Trophoblast cell (in vitro differentiated cells and primary cell): ENCODE measurements at regions not wholly inside any gene's neighbourhood (a gene's known extent, or its start where the extent isn't known, plus 50 kb on each side); places are given as distances from the start of the nearest gene placed in this dataset.

ENCODE experiments used
- DNase-seq, 2 donors: peaks; one replicate each; pipeline ENCODE4 v3.0.0-alpha.2; 2016
- H2AFZ ChIP-seq: 2 replicates; pipeline ENCODE4 v1.6.1; 2013; ENCODE audit warnings: low read length, moderate library complexity, mild to moderate bottlenecking; ENCODE audit not compliant: insufficient read depth, poor library complexity
- H2AK5ac ChIP-seq: 2 replicates; pipeline ENCODE4 v1.6.1; 2013; ENCODE audit warnings: mild to moderate bottlenecking, low read length
- H2BK120ac ChIP-seq: 2 replicates; pipeline ENCODE4 v1.6.1; 2013; ENCODE audit warnings: low read length, mild to moderate bottlenecking, moderate library complexity; ENCODE audit not compliant: insufficient read depth, poor library complexity
- H2BK12ac ChIP-seq: 2 replicates; pipeline ENCODE4 v1.6.1; 2013; ENCODE audit warnings: mild to moderate bottlenecking, low read length, moderate library complexity
- H2BK5ac ChIP-seq: 2 replicates; pipeline ENCODE4 v1.6.1; 2013; ENCODE audit warnings: low read length, low read depth, moderate library complexity, mild to moderate bottlenecking; ENCODE audit not compliant: poor library complexity
- H3K14ac ChIP-seq: 2 replicates; pipeline ENCODE4 v1.6.1; 2013; ENCODE audit warnings: mild to moderate bottlenecking, low read length
- H3K18ac ChIP-seq: 2 replicates; pipeline ENCODE4 v1.6.1; 2013; ENCODE audit warnings: mild to moderate bottlenecking, low read length
- H3K23ac ChIP-seq: 2 replicates; pipeline ENCODE4 v1.6.1; 2013; ENCODE audit warnings: low read length
- H3K27ac ChIP-seq: 2 replicates; pipeline ENCODE4 v1.5.1; 2013; ENCODE audit warnings: low read depth, mild to moderate bottlenecking, inconsistent platforms, low read length, moderate library complexity
- H3K27me3 ChIP-seq: 2 replicates; pipeline ENCODE4 v1.6.1; 2013; ENCODE audit warnings: inconsistent platforms, mild to moderate bottlenecking, low read length, moderate library complexity; ENCODE audit not compliant: insufficient read depth
- H3K36me3 ChIP-seq, 2 experiments: 1 replicate in 1 of 2; 2 replicates in 1 of 2; pipeline ENCODE4 v1.6.1; 2013; ENCODE audit warnings: low read length in 2 of 2, mild to moderate bottlenecking in 2 of 2, moderate library complexity in 1 of 2; ENCODE audit not compliant: insufficient read depth in 2 of 2, control insufficient read depth in 1 of 2
- H3K4ac ChIP-seq: 2 replicates; pipeline ENCODE4 v1.6.1; 2013; ENCODE audit warnings: low read depth, mild to moderate bottlenecking, low read length, moderate library complexity
- H3K4me1 ChIP-seq, 2 experiments: 1 replicate in 1 of 2; 2 replicates in 1 of 2; pipeline ENCODE4 v1.6.1; 2013; ENCODE audit warnings: low read length in 2 of 2, mild to moderate bottlenecking in 2 of 2, moderate library complexity in 1 of 2; ENCODE audit not compliant: insufficient read depth in 2 of 2, control insufficient read depth in 1 of 2
- H3K4me2 ChIP-seq: 2 replicates; pipeline ENCODE4 v1.6.1; 2013; ENCODE audit warnings: inconsistent platforms, mild to moderate bottlenecking, low read length, moderate library complexity
- H3K4me3 ChIP-seq: 2 replicates; pipeline ENCODE4 v1.5.1; 2013; ENCODE audit warnings: mild to moderate bottlenecking, low read depth, low read length, inconsistent platforms
- H3K79me1 ChIP-seq: one replicate; pipeline ENCODE4 v1.6.1; 2013; ENCODE audit warnings: low read length
- H3K79me2 ChIP-seq: 2 replicates; pipeline ENCODE4 v1.6.1; 2013; ENCODE audit warnings: low read length, mild to moderate bottlenecking; ENCODE audit not compliant: control insufficient read depth, insufficient read depth, poor library complexity
- H3K9ac ChIP-seq: 2 replicates; pipeline ENCODE4 v1.6.1; 2013; ENCODE audit warnings: mild to moderate bottlenecking, low read length
- H3K9me3 ChIP-seq: 2 replicates; pipeline ENCODE4 v1.6.1; 2013; ENCODE audit warnings: low read depth, mild to moderate bottlenecking, control low read depth, inconsistent platforms, low read length; ENCODE audit not compliant: insufficient read depth
- H4K12ac ChIP-seq: 2 replicates; pipeline ENCODE4 v1.6.1; 2013; ENCODE audit warnings: low read depth, mild to moderate bottlenecking, low read length, moderate library complexity
- H4K8ac ChIP-seq: 2 replicates; pipeline ENCODE4 v1.6.1; 2013; ENCODE audit warnings: low read depth, mild to moderate bottlenecking, low read length, moderate library complexity
- H4K91ac ChIP-seq: one replicate; pipeline ENCODE4 v1.6.1; 2013; ENCODE audit warnings: low read depth, mild to moderate bottlenecking, low read length, moderate library complexity
- WGBS: extraction: QIAGEN DNeasy Blood & Tissue Kit; methylation state at CpG from one replicate; pipeline ENCODE4 v1.1.7; 2013; ENCODE audit warnings: missing lambda C conversion rate; ENCODE audit not compliant: insufficient read length, insufficient coverage; ENCODE audit errors: extremely low coverage; 5-methylcytosine and 5-hydroxymethylcytosine counted together

DNA sequence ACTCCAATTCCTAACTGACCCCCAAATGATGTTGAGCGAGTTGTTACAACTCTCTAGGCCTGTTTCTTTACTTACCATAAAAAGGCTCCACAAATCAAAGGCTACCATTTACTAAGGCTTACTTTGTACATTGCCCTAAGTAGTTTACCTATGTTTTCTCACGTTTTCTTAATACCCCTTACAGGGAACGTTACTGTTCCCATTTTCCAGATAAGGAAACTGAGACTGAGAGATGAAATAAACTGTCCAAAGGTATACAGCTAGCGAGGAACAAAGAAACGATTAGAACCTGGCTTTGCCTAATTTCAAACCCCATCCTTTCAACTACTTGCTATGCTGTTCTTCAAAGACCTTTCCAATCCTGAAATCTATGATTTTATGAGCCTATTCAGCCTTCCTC is 74.8 kb upstream of the SPTBN1 start:
- no peak overlapping the region for H2AFZ ChIP-seq
- H3K27me3 ChIP-seq, result no peaks in the 10 kb centered on the region
- no peak overlapping the region for H2BK120ac ChIP-seq
- no peak overlapping the region for H3K18ac ChIP-seq
- no peak overlapping the region for H3K14ac ChIP-seq
- no peaks in the 10 kb centered on the region for H3K79me2 ChIP-seq
- H4K12ac ChIP-seq, result no peak overlapping the region
- no peak overlapping the region for H4K8ac ChIP-seq
- no peak for DNase-seq
- H2BK12ac ChIP-seq, result no peak overlapping the region
- no CpG with 5 or more reads among the region's 5 CpGs for WGBS
- no peak overlapping the region for H3K4ac ChIP-seq
- no peaks in the 10 kb centered on the region for H3K9me3 ChIP-seq
- H3K27ac ChIP-seq, result no peak overlapping the region
- H3K4me1 ChIP-seq, result no peaks in the 10 kb centered on the region
- H2AK5ac ChIP-seq, result no peak overlapping the region
- H3K9ac ChIP-seq, result no peak overlapping the region
- H3K36me3 ChIP-seq, result no peaks in the 10 kb centered on the region
- H3K4me3 ChIP-seq, result no peak overlapping the region
- H3K23ac ChIP-seq, result no peak overlapping the region
- no peak overlapping the region for H4K91ac ChIP-seq
- no peak overlapping the region for H3K4me2 ChIP-seq
- H3K79me1 ChIP-seq, result no peaks in the 10 kb centered on the region
- H2BK5ac ChIP-seq, result no peak overlapping the region

DNA sequence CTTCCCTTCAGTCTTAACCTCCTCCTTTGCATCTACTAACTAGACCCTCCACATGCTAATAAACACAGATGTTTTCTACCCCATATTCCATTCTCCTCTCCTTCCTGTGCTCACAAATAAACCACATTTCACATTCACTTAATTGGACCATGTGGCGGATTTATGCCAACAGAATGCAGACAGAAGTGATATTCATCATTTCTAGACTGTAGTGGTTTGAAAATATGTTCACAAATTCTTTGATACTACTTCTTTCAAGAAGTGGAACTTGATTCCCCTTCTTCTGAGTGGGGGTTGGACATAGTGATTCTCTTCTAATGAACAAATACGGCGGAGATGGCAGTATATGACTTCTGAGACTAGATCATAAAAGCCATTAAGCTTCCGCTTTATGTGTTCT is 73.5 kb upstream of the SPTBN1 start:
- no peak overlapping the region for H2AK5ac ChIP-seq
- no peak overlapping the region for H3K9ac ChIP-seq
- no peak overlapping the region for H2BK5ac ChIP-seq
- H3K23ac ChIP-seq, result no peak overlapping the region
- no peak overlapping the region for H3K4me3 ChIP-seq
- no peak overlapping the region for H2BK120ac ChIP-seq
- H3K4me2 ChIP-seq, result no peak overlapping the region
- H3K4me1 ChIP-seq, result peaks cover 0 to under 1% of the 10 kb centered on the region in 2 experiments
- H2BK12ac ChIP-seq, result no peak overlapping the region
- H3K27ac ChIP-seq, result no peak overlapping the region
- H3K9me3 ChIP-seq, result no peaks in the 10 kb centered on the region
- no peaks in the 10 kb centered on the region for H3K36me3 ChIP-seq
- no peak overlapping the region for H4K91ac ChIP-seq
- H3K14ac ChIP-seq, result no peak overlapping the region
- no peak overlapping the region for H4K12ac ChIP-seq
- WGBS, result no CpG with 5 or more reads among the region's 4 CpGs
- no peaks in the 10 kb centered on the region for H3K27me3 ChIP-seq
- no peak overlapping the region for H3K4ac ChIP-seq
- no peak overlapping the region for H2AFZ ChIP-seq
- DNase-seq, result no peak
- no peak overlapping the region for H3K18ac ChIP-seq
- H4K8ac ChIP-seq, result no peak overlapping the region
- no peaks in the 10 kb centered on the region for H3K79me2 ChIP-seq
- H3K79me1 ChIP-seq, result no peaks in the 10 kb centered on the region

DNA sequence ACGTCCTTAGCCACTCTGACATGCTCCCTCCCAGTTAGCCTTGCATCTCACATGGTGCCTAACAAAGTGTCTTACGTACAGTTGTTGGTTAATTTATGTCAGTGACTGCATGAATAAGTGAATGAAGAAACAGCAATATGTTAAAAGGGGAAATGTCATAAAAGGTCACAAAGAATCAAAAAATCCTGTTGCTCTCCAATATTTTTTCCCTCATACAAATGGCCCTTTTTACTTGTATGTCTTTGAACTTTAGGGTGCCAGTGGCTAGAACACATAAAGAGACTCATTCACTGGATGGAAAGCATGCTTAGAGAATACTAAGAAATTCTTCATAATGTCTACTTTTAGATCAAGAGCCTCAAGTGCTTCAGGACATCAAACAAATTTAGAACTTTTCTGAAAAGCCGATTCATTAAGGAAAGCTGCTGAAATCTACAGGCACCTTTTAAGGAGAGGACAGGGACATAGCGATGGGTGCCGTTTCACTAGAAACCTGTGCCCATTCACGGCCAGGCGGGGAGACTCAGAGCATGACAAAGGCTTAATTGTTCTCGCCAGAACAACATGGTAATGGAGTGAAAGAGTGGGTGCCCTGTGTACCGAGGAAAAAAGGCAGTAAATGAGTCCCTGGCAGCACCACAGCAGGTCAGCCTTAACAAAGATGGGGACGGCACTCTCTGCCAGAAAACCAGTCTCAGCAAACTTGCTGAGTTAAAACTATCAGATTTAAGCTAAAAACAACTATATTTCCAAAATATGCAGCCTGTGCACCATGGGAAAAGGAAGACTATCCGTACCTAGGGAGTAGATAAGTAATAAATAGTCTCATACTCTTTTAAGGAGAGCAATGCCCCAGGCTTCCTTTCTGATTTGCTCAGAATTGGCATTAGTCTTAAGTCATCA is 71.6 kb upstream of the SPTBN1 start:
- no peak overlapping the region for H3K14ac ChIP-seq
- no peak overlapping the region for H4K8ac ChIP-seq
- no peak overlapping the region for H3K18ac ChIP-seq
- no peak overlapping the region for H3K4me3 ChIP-seq
- H3K23ac ChIP-seq, result no peak overlapping the region
- H3K27me3 ChIP-seq, result no peaks in the 10 kb centered on the region
- no peak overlapping the region for H4K91ac ChIP-seq
- H2AK5ac ChIP-seq, result no peak overlapping the region
- H3K27ac ChIP-seq, result no peak overlapping the region
- no peaks in the 10 kb centered on the region for H3K9me3 ChIP-seq
- H2BK5ac ChIP-seq, result no peak overlapping the region
- no peak overlapping the region for H3K9ac ChIP-seq
- no peak overlapping the region for H3K4me2 ChIP-seq
- H2BK120ac ChIP-seq, result no peak overlapping the region
- H2AFZ ChIP-seq, result no peak overlapping the region
- WGBS, result no CpG with 5 or more reads among the region's 11 CpGs
- no peaks in the 10 kb centered on the region for H3K79me2 ChIP-seq
- no peak overlapping the region for H3K4ac ChIP-seq
- no peak for DNase-seq
- no peak overlapping the region for H4K12ac ChIP-seq
- no peak overlapping the region for H2BK12ac ChIP-seq
- no peaks in the 10 kb centered on the region for H3K36me3 ChIP-seq
- peaks cover 5 to 6% of the 10 kb centered on the region in 2 experiments for H3K4me1 ChIP-seq
- H3K79me1 ChIP-seq, result no peaks in the 10 kb centered on the region

DNA sequence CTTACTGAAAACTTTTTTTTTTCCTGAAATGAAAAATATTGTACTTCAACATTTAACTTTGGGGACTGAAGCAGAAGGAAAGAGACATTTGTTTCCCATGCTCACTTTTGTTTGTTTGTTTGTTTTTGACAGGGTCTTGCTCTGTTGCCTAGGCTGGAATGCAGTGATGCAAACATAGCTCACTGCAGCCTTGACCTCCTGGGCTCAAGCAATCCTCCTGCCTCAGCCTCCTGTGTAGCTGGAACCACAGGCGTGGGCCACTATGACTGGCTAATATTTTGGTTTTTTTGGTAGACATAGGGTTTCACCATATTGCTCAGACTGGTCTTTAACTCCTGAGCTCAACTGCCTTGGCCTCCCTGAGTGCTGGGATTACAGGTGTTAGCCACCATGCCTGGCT is 70.9 kb upstream of the SPTBN1 start:
- H3K9ac ChIP-seq, result no peak overlapping the region
- no peak overlapping the region for H2BK12ac ChIP-seq
- no peak overlapping the region for H4K91ac ChIP-seq
- peaks cover 5 to 6% of the 10 kb centered on the region in 2 experiments for H3K4me1 ChIP-seq
- no peaks in the 10 kb centered on the region for H3K27me3 ChIP-seq
- no peak overlapping the region for H2AK5ac ChIP-seq
- no peak overlapping the region for H3K14ac ChIP-seq
- H3K27ac ChIP-seq, result no peak overlapping the region
- no peak overlapping the region for H3K4me2 ChIP-seq
- no peak overlapping the region for H3K18ac ChIP-seq
- no peaks in the 10 kb centered on the region for H3K9me3 ChIP-seq
- DNase-seq, result no peak
- WGBS, result no CpG with 5 or more reads among the region's 1 CpG
- H2BK5ac ChIP-seq, result no peak overlapping the region
- no peak overlapping the region for H4K8ac ChIP-seq
- no peaks in the 10 kb centered on the region for H3K36me3 ChIP-seq
- no peak overlapping the region for H2BK120ac ChIP-seq
- no peak overlapping the region for H3K4me3 ChIP-seq
- H2AFZ ChIP-seq, result no peak overlapping the region
- H3K79me1 ChIP-seq, result no peaks in the 10 kb centered on the region
- no peak overlapping the region for H3K23ac ChIP-seq
- H4K12ac ChIP-seq, result no peak overlapping the region
- H3K4ac ChIP-seq, result no peak overlapping the region
- H3K79me2 ChIP-seq, result no peaks in the 10 kb centered on the region
